HG02852 (cell line): ENCODE measurements at regions not wholly inside any gene's neighbourhood (a gene's known extent, or its start where the extent isn't known, plus 50 kb on each side); places are given as distances from the start of the nearest gene placed in this dataset.
"Not testable (repeated sequence)": the region's sequence is repeated elsewhere in the genome, so short reads cannot be mapped to it uniquely, and the experiment has no call there.

Experiments
- ATAC-seq: cut with Tn5 transposase; IDR thresholded peaks from one replicate; pipeline ENCODE4 v1.9.1; 2021; ENCODE audit warnings: mild to moderate bottlenecking, moderate library complexity; ENCODE audit not compliant: unreplicated experiment

DNA sequence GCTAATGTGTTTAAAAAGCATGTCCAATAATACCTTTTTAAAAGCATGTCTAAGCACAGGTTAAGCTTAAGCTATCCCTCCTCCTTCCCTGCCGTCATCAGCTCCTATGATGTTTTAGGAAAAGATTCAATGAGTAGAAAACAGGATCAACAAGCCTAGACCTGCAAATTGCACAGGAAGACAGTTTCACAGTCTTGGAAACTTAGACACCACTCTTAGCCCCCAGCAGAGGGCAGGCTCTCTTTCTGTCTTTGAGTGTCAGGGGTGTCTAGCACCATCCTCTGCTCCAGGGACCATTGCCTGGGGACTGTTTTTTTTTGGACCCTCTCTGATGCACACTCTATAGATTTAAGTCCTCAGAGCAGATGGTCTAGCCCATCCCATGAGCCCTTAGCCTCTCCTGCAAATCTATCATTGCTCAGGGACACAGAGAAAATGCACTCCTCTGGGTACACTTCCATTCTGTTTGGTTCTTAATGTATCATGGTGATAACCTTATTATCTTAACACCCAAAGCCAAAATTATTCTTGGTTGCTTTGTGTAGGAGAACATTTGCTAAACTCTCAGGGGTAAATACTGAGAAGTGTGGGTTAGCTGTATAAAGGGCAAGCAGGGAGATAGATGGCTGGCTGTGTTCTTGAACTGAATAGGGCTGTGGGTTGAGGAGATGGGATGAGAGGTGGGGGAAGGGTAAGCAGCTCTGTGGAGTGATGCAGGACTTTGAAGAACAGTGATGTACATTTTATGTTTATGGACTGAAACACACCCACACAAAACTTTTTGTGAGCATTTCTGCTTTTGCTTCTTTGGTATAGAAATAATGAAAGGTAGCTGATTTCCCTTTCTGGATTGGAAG lies 259.9 kb upstream of the DDHD1 start:
- ATAC-seq = no peak

DNA sequence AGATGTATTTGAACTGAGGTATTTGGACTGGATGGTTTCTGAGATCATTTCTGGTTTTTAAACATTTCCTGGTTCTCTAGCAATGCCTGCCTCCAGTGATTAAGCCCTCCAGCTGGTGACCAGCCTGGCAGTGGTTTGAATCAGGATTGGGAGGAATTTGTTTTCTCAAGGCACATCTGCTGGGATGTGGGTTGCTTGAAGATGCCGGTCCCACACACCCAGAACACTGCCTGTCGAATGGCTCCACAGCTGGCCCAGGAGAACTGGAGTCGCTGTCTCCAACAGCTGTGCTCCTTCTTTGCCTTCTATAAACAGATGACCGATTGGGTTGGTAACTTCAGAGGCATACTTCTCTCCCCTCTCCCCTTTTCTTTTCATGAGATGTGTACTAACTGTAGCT lies 258.0 kb upstream of the DDHD1 start:
- no peak for ATAC-seq

DNA sequence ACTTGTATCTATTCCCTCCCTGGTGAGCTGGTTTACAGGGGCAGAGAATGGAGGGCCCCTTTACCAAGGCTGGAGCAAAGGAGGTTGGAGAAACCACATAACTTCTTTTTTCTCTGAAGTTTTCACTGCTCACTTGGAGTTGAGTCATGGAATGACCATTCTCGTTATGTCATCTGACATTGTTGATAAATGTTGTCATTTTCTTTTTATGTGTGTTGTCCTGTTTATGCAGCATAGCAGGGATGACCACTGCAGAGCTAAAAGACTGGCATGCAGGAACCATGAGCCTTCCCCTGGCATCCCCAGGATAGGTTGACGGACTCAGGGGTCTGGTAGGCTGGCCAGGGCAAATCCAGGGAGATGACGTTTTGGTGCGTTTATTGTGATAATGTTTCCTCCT lies 256.8 kb upstream of the DDHD1 start:
- no peak for ATAC-seq

DNA sequence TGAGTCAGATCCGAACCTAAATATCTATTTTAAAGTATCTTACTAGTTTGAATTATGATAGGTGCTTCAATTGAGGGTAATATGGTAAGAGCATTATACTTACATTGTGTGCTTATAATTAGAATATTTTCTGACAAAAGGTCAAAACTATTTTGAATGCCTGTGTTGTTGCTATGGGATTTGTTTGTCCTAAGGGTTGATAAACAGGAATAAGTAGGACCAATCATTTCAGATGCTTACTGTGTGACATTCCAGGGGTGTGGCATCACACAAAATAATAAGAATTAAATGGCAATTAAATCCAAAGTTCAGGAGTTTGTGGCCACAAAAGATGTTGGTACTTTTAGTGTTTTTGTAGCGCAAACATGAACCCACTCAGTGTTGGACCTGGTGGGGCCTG lies 256.2 kb upstream of the DDHD1 start:
- no peak for ATAC-seq

DNA sequence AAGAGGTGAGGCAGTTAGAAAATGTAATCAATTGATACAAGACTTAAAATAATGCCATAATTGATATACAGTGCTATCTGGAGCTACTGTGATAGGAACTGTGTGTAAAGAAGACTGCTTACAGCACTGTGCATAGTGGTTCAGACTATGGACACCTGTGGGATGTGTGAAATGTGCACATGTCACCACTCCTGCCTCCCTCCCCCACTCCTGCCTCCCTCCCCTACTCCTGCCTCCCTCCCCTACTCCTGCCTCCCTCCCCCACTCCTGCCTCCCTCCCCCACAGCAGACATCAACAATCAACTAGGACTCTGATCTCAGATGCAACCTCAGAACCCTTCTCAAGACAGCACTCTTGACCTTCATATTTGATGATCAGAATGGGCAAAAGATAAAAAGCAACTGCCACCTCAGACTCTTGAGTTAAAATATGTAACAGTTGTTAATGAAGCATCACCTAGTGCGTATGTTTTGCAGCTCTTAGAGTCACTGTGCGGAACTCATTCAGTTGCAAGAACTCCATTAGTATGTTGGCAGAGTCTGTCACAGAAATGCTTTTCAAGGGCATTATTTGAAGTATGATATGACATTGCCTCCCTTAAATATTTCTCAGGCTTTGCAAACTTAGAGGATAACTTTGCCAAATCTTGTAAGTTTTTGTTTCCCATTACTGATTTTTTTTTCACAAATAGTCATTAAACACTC lies 255.2 kb upstream of the DDHD1 start:
- no peak for ATAC-seq

DNA sequence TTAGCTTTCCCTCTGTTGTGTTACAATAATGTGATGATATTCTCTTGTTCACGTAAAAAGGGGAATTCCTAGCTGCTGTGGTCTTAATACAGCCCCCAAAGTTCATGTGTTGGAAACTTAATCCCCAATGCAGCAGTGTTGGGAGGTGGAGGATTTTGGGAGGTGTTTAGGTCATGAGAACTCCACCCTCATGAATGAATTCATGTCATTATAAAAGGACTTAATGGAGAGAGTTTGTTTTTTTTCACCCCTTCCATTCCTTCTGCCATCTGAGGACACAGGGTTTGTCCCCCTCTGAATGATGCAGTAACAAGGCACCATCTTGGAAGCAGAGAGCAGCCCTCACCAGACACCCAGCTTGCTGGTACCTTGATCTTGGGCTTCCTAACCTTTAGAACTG lies 253.4 kb upstream of the DDHD1 start:
- no peak for ATAC-seq

DNA sequence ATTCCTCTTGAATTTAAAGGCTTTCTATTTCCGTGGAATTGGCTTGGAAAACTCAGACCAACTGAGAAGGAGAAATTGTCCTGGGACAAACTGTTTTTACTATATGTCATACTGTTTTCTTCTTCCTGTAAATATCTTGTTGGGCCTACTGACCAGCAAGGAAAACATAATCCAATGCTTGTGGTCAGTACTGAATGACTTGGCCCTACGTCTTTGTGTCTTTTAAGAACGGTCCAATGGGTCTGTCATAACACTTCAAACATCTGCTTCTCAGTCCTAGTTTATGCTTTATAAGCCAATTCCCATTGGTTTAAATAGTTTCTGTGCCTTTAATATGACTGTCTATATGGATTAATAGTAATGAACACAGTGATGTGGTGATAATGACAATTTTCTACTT lies 248.5 kb upstream of the DDHD1 start:
- no peak for ATAC-seq

DNA sequence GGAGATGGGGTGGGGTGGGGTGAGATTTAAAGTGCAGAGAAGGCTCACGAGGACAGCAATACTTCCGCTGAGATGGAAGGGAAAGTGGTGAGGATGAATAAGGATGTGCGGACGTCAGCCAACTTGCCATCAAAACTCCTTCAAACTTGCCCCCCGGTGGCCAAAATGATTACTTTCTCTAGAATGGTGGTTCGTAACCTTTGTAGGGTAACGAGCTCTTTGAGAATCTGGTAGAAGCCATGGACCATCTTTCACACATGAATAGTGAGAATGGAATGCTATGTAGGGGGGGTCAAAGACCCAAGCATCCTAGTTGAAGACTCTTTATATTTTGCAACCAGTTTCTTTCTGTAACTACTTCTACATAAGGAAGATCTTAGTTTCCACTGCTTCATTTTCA lies 245.9 kb upstream of the DDHD1 start:
- no peak for ATAC-seq

DNA sequence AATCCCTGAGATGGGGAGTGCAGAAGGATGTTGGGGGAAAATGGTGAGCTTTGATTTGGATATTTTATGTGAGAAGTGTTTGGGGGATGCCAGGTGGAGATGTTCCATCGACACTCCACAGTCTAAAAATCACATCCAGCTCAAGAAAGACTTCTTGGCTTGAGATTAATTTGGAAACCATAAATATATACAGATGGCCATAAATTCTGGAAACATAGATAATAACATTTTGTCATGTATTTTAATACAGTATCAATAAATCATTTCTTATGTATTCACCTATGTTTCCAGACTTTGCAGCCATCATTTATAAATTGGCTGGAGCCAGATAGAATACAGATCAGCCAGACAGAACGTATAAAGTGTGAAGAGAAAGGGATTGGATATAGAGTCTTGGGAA lies 245.5 kb upstream of the DDHD1 start:
- ATAC-seq = no peak

DNA sequence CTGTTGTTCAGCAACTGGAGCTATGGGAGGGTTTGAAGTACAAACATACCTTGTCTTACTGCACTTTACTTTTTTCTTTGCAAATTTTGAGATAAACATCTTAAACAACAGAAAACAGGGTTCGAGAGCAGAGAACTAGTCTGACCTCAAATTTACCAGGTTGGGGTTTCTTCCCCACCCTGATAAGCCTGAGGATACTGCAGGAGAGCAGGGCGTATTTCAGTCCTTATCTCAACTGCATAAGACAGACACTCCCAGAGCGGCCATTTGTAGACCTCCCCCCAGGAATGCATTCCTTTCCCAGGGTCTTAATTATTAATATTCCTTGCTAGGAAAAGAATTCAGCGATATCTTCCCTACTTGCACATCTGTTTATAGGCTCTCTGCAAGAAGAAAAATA lies 242.1 kb upstream of the DDHD1 start:
- ATAC-seq = not testable (repeated sequence)

DNA sequence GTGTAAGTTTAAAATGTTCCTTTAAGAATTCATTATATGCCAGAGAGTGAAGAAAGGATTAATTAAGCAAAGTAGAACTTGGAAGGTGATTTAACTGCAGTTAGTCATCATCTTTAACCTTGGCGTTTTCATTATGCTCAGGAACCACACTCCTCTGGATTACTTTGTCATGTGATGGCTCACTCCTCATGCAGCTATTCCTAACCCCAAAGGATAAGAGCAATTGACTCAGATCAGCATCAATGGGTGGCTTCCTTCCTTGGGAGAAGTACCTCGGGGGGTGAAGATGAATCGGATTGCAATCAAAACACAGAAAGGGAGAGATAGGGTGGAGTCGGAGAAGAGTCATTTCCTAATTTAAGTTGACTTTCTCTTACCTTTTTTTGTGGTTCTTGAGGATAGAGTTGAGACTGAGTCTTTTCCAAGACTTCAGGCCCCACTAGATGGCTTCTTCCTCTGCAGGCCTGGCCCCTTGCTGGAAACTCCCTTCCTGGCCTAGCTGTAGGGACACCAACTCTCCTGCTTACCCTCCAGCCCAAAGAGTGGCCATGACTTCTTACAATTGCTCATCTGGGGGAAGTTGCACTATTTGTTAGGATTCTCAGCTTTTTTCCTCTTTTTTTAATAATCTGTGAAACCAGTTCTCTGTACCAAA lies 238.6 kb upstream of the DDHD1 start:
- no peak for ATAC-seq

DNA sequence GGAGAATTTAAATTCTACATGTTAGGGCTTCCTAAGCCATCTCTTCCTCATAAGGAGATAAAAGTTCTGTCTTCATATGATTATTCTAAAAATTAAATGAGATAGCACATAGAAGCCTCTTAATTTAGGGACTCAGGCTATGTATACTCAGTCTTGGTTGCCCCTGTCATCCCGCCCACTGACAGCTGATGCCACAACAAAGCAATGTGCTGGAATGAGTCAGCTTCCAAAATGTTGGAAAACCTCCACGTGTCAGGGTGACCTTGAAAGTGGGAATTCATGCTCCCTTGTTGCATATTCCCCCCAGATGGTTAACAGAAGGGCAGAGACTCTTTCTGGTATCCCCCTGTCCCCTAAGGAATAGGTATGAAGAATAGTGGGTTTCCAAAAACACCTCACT lies 238.0 kb upstream of the DDHD1 start:
- no peak for ATAC-seq

DNA sequence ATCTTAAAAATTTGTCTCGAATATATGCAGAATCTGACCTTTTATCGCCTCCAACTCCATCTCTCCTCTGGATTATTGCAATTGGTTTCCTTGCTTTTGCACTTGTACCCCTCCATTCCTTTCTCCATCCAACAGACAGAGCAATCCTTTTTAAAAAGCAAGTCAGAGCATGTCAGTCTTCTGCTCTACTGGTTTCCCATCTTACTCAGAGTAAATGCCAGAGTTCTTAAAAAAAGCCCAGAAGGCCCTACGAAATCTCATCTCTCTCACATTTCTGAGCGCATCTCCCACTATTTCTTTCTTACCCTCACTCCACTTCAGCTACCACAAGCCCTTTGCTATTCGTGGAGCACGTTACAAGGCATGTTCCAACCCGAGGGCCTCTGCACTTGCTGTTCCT lies 236.9 kb upstream of the DDHD1 start:
- no peak for ATAC-seq

DNA sequence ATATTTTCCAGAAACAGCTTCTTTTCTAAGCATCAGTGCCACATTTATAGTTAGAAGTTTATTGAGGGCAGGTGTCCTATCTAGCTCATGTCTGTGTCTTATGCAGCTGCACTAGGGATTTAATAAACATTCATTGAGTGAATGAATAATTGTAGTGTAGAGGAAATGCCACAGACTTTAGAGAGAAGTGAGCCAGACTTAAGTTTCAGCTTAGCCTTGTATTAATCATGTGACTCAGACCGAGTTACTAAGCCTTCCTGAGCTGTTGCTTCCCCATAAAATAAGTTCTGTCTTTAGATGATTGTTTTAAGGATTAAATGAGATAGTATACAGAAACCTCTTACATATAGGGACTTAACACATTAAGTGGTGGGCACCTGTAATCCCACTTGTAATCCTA lies 236.1 kb upstream of the DDHD1 start:
- no peak for ATAC-seq

DNA sequence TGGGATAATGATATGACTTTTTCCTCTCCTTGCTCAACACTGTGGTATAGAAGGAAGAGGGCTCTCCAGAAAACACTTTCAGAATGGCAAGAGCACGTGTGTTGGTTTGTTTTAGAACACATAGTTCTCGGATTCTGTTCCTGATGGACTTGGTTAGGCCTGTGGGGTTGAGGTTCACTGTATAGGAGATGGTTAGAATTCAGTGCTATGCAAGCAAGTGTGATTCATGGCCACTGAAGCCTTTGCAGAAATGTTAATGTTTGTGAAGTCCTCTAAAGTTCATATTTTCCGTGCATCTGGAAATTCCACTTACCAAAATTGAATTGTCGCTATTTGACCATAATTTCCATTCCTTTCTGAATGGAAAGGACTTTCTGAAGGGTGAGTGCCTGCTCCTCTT lies 233.2 kb upstream of the DDHD1 start:
- no peak for ATAC-seq

DNA sequence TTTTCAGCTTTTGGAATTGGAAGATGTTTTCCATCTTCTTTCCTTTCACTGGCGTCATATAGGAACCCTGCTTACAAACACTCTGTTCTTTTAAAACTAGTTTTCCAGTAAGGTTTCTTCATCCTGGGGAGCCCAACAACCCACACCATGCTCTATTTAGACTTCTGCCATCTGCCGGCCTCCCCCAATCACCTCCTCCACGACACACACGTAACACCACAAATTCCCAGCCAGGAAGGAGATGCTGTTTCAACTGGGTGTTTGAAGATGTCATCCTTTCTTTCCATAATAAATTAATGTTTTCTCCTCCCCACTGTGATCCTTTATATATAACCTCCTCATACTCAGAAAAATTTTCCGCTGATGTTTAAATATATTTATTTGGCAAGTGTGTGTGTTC lies 231.4 kb upstream of the DDHD1 start:
- no peak for ATAC-seq

DNA sequence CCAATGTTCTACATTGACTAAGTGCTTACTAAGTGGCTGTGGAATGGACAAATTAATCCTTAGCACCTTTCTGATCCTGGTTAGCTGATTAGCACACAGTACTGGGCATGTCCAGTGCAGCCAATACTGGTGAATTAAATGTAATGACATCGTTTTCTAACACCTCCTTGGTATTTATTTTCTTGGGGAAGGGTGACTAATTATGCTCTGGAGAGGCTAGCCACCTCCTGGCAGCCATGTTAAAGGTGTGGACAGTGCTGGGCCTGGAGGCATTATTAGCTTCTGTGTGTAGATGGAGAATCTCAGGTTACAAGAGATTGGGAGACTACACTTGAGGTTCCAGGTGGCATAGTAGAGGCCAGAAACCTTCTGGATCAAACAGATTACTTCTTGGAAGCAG lies 230.9 kb upstream of the DDHD1 start:
- ATAC-seq = no peak

DNA sequence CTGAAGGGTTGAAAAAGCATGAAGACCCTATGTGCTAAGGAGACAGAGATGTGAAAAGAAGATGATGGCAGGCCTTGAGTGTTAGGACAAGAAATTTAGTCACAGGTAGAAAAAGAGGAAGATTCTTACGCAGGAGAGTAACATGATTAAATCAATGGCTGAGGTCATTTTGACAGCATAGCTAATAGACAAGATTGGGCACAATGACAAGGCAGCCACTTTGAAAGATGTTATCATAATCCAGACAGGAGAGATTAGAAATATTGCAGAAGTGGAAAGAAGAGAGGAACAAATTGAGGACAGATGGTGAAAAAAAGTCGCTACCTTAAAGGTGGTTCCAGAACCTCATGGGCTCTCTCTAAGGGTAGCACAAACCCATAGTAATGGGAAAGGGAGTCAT lies 228.8 kb upstream of the DDHD1 start:
- ATAC-seq = no peak

DNA sequence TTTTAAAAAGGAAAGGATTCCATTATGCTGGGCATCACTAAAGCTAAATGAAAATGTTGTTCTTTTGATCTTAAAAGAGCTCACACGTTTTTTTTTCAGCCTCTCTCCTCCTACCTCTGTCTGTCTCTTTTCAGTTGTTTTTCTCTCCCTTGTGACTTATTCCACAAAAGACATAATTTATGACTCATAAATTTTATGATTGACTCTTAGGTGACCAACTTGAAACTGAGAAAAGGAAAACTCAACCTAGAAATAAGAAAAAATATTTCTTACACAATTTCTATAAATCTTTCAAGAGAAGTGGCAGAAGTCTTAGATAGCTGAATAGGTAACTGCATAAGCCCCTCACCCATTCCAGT lies 227.7 kb upstream of the DDHD1 start:
- no peak for ATAC-seq

DNA sequence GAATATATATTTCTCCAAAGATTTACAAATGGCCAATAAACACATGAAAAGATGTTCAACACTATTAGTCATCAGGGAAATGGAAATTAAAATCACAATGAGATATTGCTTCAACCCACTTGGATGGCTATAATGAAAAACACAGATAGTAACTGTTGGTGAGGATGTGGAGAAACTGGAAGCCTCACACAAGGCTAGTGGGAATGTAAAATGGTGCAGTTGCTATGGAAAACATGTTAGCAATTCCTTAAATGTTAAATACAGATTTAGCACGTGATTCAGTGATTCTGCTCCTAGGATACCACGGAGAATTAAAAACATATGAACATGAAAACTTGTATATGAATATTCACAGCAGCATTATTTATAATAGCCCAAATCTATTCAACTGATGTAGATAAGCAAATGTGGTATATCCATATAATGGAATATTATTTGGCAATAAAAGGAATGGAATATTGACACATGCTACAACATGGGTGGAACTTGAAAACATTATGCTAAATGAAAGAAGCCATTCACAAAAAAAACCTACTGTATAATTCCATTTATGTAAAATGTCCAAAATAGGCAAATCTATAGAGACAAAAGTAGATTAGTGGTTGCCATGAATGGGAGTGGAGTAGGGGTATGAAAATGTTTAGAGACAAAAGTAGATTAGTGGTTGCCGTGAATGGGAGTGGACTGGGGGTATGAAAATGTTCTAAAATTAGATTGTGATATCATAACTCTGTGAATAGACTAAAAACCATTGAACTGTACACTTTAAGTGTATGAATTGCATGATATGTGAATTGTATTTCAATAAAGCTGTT lies 227.1 kb upstream of the DDHD1 start:
- no peak for ATAC-seq

DNA sequence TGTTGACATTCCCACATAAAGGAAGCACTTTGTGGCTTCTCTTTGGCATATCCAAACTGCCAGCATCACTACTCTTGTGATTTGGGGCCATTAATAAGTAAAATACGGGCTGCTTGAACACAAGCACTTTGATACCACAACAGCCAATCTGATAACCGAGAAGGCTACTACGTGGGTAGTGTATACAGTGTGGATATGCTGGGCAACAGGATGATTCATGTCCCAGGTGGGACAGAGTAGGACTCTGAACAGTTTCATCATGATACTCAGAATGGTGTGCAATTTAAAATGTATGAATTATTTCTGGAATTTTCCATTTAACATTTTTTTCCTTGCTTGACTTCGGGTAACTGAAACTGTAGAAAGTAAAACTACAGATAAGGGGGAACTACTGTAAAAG lies 225.0 kb upstream of the DDHD1 start:
- ATAC-seq = no peak
